NCI-H2107 treated with DMSO at 0.1 percent for 48 hours (cell line): ENCODE measurements at regions not wholly inside any gene's neighbourhood (a gene's known extent, or its start where the extent isn't known, plus 50 kb on each side); places are given as distances from the start of the nearest gene placed in this dataset.

Experiments
- DNase-seq: peaks from one replicate; lab custom pipeline; 2025; ENCODE audit not compliant: unreplicated experiment; lab: John Stamatoyannopoulos, UW

DNA sequence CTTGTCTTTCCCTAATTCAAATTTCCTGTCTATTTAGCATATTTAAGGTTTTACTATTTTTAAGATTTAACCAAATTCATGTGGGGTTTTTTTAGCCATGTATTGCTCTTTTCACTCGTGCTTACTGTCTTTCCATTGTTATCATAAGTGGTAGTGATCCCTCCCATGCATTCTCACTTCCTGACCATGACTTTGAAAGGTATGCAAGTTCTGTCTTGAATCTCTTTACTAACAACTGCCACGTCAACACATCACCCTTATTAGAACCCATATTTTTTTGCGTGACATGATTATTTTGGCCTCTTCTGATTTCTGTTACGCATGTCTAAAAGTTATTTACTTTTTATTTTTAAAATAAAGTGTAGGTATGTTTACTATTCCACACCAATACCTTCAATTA lies 94.7 kb upstream of the CDH6 start:
- DNase-seq = no peak

DNA sequence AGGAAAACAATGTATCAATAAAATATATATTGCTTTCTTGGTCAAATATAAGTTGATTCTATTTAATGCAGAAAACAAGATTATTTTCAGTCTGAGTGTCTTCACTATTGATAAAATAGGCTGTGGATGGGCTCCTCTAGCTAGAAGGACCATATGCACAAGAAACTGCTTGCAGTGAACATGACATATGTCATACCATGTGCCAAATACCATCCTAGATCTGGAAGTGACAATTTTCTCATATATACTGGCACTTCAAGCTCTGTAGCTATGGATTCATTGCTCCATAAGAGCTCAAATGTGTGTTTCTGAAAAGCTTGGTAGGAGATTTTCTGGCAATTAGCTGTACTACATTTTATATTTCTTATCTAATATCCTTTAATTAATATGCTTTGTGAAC lies 95.6 kb upstream of the CDH6 start:
- DNase-seq = no peak

DNA sequence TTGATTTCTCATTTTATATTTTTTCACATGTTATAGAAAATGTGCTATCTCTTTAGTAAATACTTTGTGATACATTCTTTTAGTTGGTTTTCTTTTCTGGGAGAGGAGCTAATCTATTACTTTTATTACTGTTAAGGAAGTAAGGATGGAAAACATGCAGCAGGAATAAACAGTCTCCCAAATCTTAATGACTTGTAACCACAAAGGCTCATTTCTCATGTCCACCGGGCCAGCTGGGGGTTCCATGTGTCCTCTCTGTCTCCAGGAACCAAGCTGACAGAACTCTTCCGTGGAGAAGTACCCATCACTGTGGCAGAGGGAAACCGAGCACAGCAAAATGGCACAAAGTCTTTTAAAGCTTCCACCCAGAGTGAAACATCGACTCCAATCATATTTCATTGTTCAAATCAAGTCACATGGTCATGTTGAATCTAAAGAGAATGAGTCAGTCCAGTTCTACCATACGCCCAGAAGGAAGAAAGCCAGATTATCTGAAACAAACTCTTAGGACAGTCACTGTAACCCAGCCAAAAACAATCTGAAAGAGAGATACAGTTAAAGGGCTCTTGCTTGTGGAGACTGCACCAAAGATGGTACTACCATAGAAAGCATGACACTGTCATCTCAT lies 97.1 kb upstream of the CDH6 start:
- DNase-seq = no peak

DNA sequence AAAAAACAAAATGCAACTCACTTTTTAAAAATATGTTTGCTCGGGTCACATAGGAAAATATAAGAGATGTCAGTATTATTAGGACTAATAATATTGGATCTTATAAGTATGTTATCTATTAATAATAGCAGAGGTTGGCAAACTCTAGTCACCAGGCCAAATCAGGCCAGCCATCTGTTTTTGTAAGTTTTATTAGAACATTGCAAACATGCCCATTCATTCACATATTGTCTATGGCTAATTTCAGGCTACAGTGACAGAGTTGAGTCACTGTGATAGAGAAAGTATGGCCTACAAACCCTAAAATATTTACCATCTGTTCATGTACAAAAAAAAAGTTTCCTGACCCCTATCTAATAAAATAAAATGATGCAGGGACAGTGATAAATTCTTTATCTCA lies 97.7 kb upstream of the CDH6 start:
- DNase-seq = no peak

DNA sequence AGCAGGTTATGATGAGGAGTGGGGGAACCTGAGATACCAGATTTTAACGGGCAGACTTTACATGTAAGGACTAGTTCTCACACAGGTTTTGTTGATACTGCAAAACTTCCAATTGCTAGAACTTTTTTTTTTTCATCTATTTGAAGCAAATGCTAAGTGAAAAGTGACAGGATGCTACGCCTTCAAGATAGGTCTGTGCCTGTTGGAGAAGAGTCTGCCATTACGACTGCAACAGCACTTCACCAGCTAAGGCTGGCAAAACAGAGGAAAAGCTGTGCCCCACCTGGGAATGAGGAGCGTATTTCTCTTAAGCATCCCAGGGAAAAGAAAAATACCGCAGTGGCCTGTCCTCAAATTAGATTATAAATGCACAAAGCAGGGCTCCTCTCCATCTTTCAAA lies 102.0 kb upstream of the CDH6 start:
- DNase-seq = no peak

- DNase-seq = no peak
Observed at GRCh38 chr5:31090467-31090866, 103.0 kb upstream of the CDH6 start.

GRCh38 chr5:31086839-31087415 lies 106.6 kb upstream of the CDH6 start:
- DNase-seq = no peak

DNA sequence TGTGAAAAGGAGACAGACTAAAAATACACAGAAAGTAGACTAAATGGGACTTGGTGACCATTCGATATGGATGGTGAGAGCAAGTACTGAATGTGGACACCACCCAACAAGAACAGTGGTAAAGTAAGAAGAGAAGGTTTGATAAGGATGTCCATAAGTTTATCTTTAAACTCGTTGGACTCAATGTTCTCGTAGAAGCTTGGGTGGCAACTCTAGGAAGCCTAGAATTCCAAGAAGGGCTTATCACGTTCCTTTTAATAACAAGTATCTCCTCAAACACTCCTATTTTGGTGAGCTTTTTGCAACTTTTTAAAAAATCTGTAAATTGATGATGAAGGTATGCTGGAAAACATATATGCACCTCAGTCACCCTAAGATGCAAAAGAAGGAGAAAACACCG lies 108.6 kb upstream of the CDH6 start:
- no peak for DNase-seq

DNA sequence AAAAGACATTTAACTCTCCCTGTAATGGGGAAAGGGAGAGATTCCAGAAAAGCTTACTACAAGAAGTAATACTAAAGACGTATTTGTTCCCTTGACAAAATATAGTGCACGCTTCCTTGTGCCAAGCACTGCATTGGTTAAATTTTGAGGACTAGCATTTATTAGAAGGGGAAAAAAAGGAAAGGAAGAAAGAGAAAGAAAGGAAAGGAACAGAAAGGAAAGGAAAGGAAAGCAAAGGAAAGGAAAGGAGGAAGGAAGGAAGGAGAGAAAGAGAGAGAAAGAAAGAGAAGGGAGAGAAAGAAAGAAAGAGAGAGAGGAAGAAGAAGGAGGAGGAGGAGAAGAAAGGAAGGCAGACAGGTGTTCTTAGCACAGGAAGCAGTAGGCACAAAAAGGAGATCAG lies 110.1 kb upstream of the CDH6 start:
- no peak for DNase-seq

- DNase-seq = no peak
Observed at GRCh38 chr5:31079668-31080067, 113.8 kb upstream of the CDH6 start.

DNA sequence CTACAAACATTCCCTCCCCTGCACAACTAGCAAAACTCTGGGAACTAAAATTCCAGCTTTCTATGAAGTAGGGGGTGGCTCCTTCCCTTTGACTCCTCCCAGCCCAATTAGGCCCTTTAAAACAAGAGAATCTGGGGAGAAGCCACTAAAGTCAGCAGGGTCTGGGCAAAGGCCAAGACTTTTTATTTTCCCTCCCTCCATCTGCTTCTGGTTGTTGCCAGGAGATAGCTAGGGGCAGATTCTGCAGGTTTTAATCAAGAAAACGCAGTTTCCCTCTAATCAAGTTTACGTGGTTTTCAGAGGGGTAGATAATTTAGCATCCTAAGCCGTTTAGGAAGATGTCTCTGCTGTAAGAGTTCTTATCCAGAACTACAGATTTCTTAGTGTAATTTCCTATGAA lies 114.5 kb upstream of the CDH6 start:
- DNase-seq = no peak

DNA sequence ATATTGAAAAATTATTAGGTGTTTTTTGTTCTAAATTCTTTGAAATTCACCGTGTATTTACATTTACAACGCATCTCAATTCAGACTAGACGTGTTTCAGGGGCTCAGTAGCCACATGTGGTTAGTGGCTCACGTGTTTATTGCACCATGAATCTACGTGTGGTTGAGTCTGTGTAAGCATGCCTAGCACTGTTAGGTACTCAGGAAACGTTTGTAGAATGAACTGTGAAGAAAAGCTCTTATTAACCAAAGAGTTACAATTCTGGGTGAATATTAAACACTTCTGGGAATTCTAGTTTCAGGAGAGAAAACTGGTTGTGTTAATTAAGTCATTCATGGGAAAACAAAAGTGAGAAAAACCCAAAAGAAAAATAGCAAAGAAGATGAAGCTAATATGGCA lies 117.5 kb upstream of the CDH6 start:
- no peak for DNase-seq

DNA sequence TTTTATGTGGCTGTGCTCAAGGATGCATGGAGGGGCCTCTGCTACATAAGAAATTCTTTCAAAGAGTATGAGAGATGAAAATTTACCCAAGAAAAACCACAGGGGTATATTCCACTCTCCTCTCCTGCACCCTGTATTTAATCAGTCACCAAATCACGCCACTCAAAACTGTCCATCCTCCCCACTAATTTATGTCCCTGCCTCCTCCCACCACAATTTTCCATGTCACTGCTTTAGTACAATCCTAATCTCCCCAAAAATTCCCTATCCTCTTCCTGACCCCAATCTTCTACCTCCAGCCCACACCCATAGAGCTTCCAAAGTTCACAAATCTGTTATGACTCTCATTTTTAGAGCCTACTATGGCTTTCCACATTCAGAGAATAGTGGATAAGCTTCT lies 125.2 kb upstream of the CDH6 start:
- no peak for DNase-seq

DNA sequence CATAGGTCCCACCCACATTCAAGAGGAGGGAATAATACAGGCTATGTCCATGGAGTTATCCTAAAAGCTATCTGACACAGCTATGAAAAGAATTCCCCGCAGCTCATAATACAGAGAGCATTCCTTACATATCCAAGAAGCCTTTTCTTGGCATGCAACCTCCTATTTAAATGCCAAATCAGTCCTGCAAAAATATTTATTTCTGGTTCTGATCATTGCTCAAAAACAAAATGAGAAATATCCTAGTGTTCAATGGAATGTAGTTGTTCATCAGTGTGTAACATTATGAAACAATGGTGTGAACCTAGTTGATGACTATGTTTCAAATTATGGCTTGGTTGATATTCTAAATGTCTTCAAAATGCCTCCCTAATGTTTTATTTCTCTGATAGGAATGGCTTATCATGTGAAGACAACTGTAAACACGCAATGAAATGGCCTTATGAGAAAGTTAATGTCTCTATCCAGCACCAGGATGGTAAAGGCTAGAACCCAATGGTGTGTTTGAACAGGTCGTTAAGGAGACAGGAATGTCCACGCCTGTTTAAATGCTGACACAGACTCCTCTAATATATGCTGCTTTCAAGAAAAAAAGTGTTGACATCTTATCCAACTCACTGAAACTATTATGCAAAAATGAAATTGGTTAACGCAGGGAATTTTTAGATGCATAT lies 126.7 kb upstream of the CDH6 start:
- no peak for DNase-seq

DNA sequence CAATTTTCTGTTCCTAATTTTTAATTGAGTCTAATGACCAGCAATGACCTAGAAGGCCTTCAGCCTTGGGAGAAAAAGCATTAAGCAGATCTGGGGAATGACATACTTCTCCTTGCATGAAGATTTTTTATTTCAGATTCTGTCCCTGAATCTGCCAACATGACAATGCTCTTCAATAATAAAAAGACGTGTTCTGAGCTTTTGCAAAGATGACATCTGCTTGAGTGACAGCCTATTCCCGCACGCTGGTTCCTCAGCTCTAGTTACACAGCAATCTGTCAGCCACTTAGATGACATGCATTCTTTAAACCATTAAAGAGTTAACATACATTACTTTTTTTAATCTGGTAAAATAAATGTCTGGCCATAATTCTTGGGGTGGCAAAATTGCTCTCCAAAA lies 129.3 kb upstream of the CDH6 start:
- DNase-seq = no peak

DNA sequence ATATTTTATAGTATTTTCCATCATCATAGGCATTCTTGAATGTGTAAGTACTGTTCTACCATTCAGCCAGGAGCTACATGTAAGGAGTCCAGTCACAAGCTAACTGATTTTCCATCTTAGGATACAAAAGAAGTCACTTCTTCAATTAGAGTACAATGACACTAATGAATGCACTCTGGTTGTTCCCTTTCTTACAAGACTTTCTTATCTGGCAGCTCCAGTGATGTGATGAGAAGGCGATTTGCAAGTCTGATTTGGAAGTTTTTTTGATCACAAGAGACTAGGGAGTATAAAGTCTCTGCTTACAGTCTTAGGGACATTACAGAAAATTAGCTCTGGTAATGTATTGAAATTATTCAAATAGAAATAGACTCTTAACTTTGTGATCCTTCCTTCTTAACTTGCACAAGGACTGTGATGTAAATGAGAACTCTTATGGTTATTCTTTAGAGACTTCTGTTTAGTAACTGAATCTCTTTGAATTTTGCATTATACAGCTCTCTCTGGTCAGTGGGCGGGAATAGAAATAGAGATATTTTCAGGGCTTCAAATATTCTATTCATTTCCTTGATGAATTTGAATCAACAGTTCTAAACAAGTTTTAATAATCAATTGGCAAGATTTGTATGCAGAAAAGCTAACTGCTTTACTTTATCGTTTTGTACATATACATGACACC lies 130.4 kb upstream of the CDH6 start:
- no peak for DNase-seq

DNA sequence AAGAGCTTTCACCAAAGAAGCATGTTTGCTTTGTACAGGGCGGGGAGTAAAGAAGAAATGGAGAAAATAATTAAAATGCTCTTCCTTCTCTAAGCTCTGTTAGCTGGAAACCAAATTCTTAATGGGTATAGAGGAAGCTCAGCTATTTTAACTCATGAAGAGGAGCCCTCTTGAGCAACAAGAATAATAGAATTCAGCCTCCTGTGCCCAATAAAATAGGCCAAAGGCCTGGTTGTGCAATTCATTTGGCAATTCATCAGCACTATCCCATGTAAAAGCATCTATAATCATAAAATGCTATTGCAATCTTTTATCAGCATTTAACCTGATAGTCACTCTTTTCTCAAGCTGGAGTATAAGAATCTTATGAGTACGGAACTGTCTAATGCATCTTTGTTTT lies 133.6 kb upstream of the CDH6 start:
- no peak for DNase-seq

- no peak for DNase-seq
Observed at GRCh38 chr5:31054453-31054852, 139.0 kb upstream of the CDH6 start.

DNA sequence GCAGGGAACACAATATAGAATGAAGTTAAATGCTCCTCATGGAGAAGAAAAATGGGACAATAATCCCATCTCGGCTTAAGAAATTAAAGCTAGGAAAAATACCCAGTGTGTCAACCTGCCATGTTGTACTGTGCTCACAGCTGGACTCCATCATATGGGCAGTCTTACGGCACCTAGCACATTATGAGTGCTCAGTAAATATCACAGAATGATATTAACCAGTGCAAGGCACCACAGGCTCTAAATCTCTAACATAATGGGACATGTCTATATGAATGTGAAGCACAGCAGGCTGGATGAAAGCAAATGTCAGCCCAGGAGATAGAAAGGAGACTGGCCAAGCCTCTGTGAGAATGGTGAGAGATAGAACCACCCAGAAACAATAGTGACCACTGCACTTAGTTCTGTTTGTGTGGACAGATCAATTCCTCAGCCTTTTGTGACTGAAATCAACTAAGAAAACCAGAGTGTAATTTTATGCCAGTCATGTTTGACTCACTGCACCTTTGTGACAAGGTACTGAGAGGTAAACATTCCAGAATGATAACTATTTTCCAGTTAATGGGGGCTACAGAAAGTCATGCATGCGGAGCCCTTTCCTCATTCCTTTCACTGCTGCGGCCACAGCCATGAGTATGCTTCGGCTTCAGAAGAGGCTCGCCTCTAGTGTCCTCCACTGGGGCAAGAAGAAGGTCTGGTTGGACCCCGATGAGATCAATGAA lies 140.4 kb upstream of the CDH6 start:
- no peak for DNase-seq

DNA sequence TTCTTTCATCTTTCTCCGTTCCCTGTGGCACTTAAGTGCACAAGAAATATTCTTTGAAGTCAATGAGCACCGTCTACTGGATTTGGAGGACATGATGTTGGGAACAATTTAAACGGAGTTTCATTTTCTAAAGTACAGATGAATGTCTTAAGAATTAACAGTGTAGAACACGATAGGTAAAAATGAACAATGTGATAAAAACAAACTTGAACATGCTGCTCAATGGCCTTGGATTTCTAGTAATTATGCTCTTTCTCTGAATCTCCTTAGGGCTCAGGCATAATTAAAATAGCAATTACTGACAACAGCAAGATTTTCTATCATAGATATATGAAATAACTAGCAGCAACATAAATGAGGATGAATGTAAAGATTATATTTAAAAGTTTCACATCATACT lies 142.2 kb upstream of the CDH6 start:
- DNase-seq = no peak

DNA sequence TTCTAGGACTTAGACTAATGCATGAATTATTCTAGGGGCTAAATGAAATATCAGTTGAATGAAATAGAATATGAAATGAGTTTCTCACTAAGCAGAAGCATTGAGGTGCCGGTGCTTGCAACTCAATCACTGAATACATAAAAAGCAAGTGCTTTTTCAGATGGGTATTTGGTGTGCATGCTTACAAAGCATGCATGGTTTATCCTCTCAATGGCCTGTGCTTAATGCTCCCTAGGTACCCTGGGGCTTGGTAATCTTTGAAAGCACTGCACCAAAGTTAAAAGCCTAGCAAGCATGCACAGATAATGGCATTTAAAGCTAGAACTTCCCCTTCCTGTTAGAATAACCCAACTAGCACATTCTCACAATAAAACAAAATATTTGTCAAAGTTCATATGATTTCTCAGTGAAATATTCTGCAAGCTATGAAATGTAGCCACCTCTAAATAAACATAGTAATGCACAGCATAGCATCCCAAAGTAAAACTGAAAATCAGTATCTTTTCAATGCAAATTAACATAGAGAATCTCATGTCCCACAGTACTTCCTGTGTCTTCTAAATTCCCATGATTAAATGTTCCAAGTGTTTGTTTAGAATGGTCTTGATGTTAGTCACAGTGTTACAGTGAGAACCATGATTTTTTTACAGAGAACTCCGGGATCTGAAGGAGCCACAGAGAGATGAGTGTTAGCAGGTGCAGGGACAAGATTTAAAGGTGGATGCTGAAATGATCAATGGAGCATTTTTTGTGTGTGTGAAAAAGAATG lies 143.4 kb upstream of the CDH6 start:
- no peak for DNase-seq
